Left lung (tissue), 4 donors: ENCODE measurements at regions not wholly inside any gene's neighbourhood (a gene's known extent, or its start where the extent isn't known, plus 50 kb on each side); places are given as distances from the start of the nearest gene placed in this dataset.

Experiments
- ATAC-seq: fragments of 200-7000 bp; cut with Tn5 transposase; one replicate; pipeline ENCODE4 v1.9.1; 2020; ENCODE audit warnings: moderate library complexity
- DNase-seq, 4 donors: peaks; one replicate each; pipeline ENCODE4 v3.0.0-alpha.2; 2013 to 2020
- H3K27ac ChIP-seq, 2 donors: fragments of 200-600 bp; sonication (generic) in 1 of 2; one replicate each; pipeline versions ENCODE4 v1.5.0 to v1.8.0; 2020 to 2021
- H3K27me3 ChIP-seq, 2 donors: fragments of 200-600 bp; sonication (generic) in 1 of 2; one replicate each; pipeline versions ENCODE4 v1.5.0 to v1.8.0; 2020 to 2021
- H3K36me3 ChIP-seq, 2 donors: fragments of 200-600 bp; sonication (generic) in 1 of 2; one replicate each; pipeline versions ENCODE4 v1.5.0 to v1.8.0; 2020 to 2021
- H3K4me1 ChIP-seq, 2 donors: fragments of 200-600 bp; one replicate each; pipeline ENCODE4 v1.8.0; 2021
- H3K4me3 ChIP-seq, 2 donors: fragments of 200-600 bp; sonication (generic) in 1 of 2; one replicate each; pipeline versions ENCODE4 v1.5.0 to v1.8.0; 2020 to 2021; ENCODE audit warnings: mild to moderate bottlenecking in 1 of 2
- H3K9me3 ChIP-seq, 2 donors: fragments of 200-600 bp; sonication (generic) in 1 of 2; one replicate each; pipeline versions ENCODE4 v1.5.0 to v1.8.0; 2020 to 2021
- intact Hi-C, 2 donors: fragments of 100-400 bp; cut with DNase I; formaldehyde crosslinking; loops; one replicate each; pipeline versions ENCODE4 v1.11.2 to v1.14.2; 2022
- TF ChIP-seq, protein P1 (sequence below), 2 donors: fragments of 200-600 bp; sonication (generic) in 1 of 2; IDR thresholded peaks; one replicate each; pipeline versions ENCODE4 v1.5.0 to v1.8.0; 2021; ENCODE audit warnings: antibody characterized with exemption in 2 of 2
- donor health status: DM: no; HTN: yes; CAD: no.
- donor health status: DM: no; HTN: no; CAD: no.

DNA sequence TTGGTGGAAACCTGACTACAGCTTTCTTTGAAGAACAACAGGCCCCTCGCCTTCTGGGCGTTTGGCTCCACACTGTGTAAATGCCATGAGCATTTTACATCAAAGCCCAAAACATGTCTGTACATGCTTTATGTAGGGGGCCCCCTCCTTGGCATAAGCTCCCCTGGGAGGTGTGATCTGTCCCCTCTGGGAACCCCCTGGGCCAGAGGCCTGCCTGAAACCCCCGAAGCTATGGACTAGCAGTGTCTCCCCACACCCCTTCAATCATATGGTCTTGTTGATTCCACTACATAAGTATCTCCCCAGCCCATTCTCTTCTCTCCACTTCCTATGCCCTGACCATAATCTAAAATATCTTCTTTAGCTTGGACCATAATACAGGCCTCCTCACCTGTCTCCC, 241.5 kb downstream of the C1orf94 start:
- ATAC-seq (no peak), DNase-seq (no peak)
- H3K4me3 ChIP-seq = no peak overlapping the region
- no peak overlapping the region for H3K27ac ChIP-seq
- H3K4me1 ChIP-seq = no peaks in the 10 kb centered on the region
- intact Hi-C loops = no loop called here
- H3K27me3 ChIP-seq = no peaks in the 10 kb centered on the region
- no peaks in the 10 kb centered on the region for H3K36me3 ChIP-seq
- TF ChIP-seq, protein P1, sequence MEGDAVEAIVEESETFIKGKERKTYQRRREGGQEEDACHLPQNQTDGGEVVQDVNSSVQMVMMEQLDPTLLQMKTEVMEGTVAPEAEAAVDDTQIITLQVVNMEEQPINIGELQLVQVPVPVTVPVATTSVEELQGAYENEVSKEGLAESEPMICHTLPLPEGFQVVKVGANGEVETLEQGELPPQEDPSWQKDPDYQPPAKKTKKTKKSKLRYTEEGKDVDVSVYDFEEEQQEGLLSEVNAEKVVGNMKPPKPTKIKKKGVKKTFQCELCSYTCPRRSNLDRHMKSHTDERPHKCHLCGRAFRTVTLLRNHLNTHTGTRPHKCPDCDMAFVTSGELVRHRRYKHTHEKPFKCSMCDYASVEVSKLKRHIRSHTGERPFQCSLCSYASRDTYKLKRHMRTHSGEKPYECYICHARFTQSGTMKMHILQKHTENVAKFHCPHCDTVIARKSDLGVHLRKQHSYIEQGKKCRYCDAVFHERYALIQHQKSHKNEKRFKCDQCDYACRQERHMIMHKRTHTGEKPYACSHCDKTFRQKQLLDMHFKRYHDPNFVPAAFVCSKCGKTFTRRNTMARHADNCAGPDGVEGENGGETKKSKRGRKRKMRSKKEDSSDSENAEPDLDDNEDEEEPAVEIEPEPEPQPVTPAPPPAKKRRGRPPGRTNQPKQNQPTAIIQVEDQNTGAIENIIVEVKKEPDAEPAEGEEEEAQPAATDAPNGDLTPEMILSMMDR (IDR thresholded peaks at IDR 0.05) = no peak
- no peaks in the 10 kb centered on the region for H3K9me3 ChIP-seq

DNA sequence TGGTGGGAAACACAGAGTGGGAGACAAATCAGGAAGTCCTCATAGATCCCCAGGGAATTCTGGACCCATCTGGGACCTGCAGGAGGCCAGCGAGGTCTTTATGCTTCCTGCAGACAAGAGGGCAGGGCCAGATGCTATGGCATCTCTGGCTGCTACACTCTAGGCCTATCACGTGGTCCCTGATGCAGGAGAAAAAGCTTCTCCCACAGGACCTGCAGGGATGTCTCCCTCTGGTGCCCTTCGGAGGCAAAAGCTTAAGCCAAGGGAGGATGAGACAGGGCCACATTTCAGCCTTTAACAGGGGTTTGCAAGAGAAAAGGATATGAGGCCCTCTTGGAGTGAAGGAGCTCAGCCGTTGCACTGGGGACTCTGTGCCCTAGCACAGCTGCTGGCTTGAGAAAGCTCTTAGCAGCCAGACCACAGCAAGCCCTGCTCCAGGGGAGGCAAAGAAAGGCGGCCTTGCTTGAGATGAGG, 243.0 kb downstream of the C1orf94 start:
- no peak overlapping the region for H3K27ac ChIP-seq
- no peaks in the 10 kb centered on the region for H3K36me3 ChIP-seq
- no peak for DNase-seq
- no peaks in the 10 kb centered on the region for H3K9me3 ChIP-seq
- peak; percentile 25 for ATAC-seq
- H3K4me1 ChIP-seq = no peaks in the 10 kb centered on the region
- TF ChIP-seq, protein P1 (IDR thresholded peaks at IDR 0.05) = no peak
- H3K4me3 ChIP-seq = no peak overlapping the region
- H3K27me3 ChIP-seq = no peaks in the 10 kb centered on the region
- intact Hi-C loops = no loop called here

DNA sequence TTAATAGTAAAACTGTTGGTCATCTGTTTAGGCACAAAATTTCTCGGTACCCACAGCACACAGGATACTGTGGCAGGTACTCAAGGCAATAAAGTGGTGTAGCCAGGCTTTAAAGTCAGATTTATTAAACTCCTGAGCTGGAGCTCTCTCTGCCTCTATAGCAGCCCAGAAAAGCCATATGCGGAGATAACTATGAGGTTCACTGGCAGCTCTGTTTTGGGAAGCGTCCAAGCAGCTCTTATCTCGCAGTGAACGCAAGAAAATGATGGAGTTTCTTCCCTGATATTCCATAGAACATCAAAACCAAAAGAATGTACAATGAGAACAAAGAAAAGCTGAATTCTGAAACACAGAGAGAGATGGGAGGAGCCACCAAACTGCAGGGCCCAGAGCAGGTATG, 248.3 kb downstream of the C1orf94 start:
- H3K36me3 ChIP-seq = no peaks in the 10 kb centered on the region
- no peaks in the 10 kb centered on the region for H3K27me3 ChIP-seq
- DNase-seq (no peak), ATAC-seq (no peak)
- H3K4me1 ChIP-seq = no peaks in the 10 kb centered on the region
- intact Hi-C loops = no loop called here
- no peak overlapping the region for H3K27ac ChIP-seq
- H3K9me3 ChIP-seq = no peaks in the 10 kb centered on the region
- H3K4me3 ChIP-seq = no peak overlapping the region
- TF ChIP-seq, protein P1 (IDR thresholded peaks at IDR 0.05) = no peak

DNA sequence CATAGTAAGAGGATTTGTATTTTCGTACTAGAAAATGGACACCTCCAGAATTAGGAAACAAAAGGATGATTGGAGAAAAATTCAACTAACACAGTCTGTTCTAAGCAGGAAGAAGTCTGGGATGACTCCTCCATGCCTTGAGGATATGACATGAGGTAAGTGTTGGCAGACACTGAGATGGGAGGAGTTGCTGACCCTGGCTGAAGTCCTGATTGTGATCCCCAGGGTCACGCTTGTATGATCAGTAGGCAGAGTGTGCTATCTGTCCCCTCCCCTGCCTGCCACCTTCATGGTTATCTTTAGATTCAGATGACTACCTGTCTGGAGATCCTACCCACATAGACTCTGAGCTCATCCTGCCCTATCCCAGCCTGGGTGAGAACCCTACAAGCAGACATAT, 249.1 kb downstream of the C1orf94 start:
- H3K27me3 ChIP-seq = no peaks in the 10 kb centered on the region
- DNase-seq (no peak), ATAC-seq (no peak)
- TF ChIP-seq, protein P1 (IDR thresholded peaks at IDR 0.05) = no peak
- intact Hi-C loops = no loop called here
- no peak overlapping the region for H3K27ac ChIP-seq
- no peaks in the 10 kb centered on the region for H3K36me3 ChIP-seq
- H3K9me3 ChIP-seq = no peaks in the 10 kb centered on the region
- H3K4me3 ChIP-seq = no peak overlapping the region
- no peaks in the 10 kb centered on the region for H3K4me1 ChIP-seq

DNA sequence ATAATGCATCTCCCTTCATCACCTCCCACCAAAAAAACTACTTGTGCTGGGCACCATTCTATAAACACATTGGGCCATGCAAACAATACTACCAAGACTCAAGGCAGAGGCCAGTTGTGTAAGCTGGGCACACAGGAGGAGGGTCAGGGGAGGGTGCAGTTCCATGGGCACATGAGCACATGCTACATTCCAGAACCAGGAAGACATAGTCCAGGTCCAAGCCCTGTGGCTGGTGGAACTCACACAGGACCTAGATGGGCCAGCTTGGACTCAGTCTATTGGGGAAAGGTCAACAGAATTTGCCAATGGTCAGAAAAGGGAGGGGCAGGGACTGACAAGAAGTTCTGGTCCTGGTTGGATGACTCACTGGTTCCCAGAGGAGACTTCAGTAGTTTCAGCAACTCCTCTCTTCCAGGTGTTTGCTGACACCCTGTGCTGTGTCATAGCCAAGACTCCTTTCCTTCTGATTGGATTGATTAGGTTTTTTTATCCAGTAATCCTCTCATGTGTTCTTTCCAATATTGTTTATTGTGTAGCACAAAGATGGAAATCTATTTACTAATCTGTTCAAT, 249.7 kb downstream of the C1orf94 start:
- TF ChIP-seq, protein P1 (IDR thresholded peaks at IDR 0.05) = no peak
- Histone ChIP-seq H3K9me3 (no peaks in the 10 kb centered on the region), H3K36me3 (no peaks in the 10 kb centered on the region), H3K4me3 (no peak overlapping the region), H3K27me3 (no peaks in the 10 kb centered on the region), H3K4me1 (no peaks in the 10 kb centered on the region), H3K27ac (no peak overlapping the region)
- ATAC-seq = peak; percentile 71
- intact Hi-C loops = no loop called here
- DNase-seq = no peak
